MCF 10A (cell line): ENCODE measurements at regions not wholly inside any gene's neighbourhood (a gene's known extent, or its start where the extent isn't known, plus 50 kb on each side); places are given as distances from the start of the nearest gene placed in this dataset.
A peak's percentile ranks its signal among the peaks of the same experiment; 100 is the strongest.

Experiments used
- BruUV-seq: library from RNA; stranded (reverse); fragments of 400-500 nt; replicated peaks from 2 replicates; lab custom pipeline; 2021; lab: Mats Ljungman, UMichigan
- CTCF ChIA-PET: fragments of 300-600 bp; sonication (Branson Sonifier 250); formaldehyde crosslinking; extraction: SDS; loops from one replicate; lab custom pipeline; 2021; ENCODE audit warnings: antibody characterized with exemption, inconsistent platforms; lab: Yijun Ruan, JAX
- POLR2A ChIA-PET: fragments of 300-600, 350-650 bp; sonication (Branson Sonifier 250); formaldehyde crosslinking; extraction: SDS; loops from one replicate; lab custom pipeline; 2020; ENCODE audit warnings: antibody characterized with exemption, inconsistent platforms; lab: Yijun Ruan, JAX
- DNase-seq: peaks from one replicate; pipeline ENCODE4 v3.0.0-alpha.2; 2018; ENCODE audit not compliant: unreplicated experiment
- H3K27ac Mint-ChIP-seq: one replicate; pipeline ENCODE4 v1.8.0; 2022; ENCODE audit warnings: mild to moderate bottlenecking, low read depth, mixed read lengths; ENCODE audit not compliant: unreplicated experiment
- H3K27me3 Mint-ChIP-seq: one replicate; pipeline ENCODE4 v1.8.0; 2022; ENCODE audit warnings: mixed read lengths; ENCODE audit not compliant: insufficient read depth, unreplicated experiment
- H3K36me3 Mint-ChIP-seq: one replicate; pipeline ENCODE4 v1.8.0; 2022; ENCODE audit warnings: mild to moderate bottlenecking, moderate library complexity, mixed read lengths; ENCODE audit not compliant: insufficient read depth, unreplicated experiment
- H3K4me1 Mint-ChIP-seq: one replicate; pipeline ENCODE4 v1.8.0; 2022; ENCODE audit warnings: mixed read lengths; ENCODE audit not compliant: insufficient read depth, unreplicated experiment
- H3K4me3 Mint-ChIP-seq: one replicate; pipeline ENCODE4 v1.8.0; 2022; ENCODE audit warnings: mild to moderate bottlenecking, moderate library complexity, mixed read lengths; ENCODE audit not compliant: unreplicated experiment
- H3K9me3 Mint-ChIP-seq: one replicate; pipeline ENCODE4 v1.8.0; 2022; ENCODE audit warnings: mixed read lengths; ENCODE audit not compliant: unreplicated experiment
- intact Hi-C: fragments of 100-400 bp; cut with micrococcal nuclease; formaldehyde crosslinking; loops from 2 replicates; pipeline ENCODE4 v1.14.1; 2022
- TF ChIP-seq, protein P1 (sequence below): fragments of 200-600 bp; IDR thresholded peaks from one replicate; pipeline ENCODE4 v1.8.0; 2022; ENCODE audit warnings: antibody characterized with exemption, mild to moderate bottlenecking; ENCODE audit not compliant: unreplicated experiment

DNA sequence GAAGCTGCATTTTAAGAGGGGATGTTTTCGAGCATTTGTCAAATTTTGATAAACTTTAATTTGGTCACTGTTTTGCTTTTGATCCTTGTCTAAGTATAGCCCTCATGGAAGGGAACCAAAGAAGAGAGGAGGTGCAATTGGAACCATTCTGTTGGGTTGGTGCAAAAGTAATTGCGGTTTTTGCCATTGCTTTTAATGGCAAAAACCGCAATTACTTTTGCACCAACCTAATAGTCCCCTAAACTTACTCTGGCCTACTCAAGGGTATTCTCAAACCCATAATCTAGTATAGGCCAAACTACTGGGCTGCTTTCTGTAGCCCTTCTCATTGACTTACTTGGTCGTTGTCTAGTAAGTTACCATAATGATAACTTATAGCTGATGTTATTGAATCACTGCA is 634.7 kb downstream of the MAFB start:
- H3K4me1 Mint-ChIP-seq, result peaks cover 6% of the 10 kb centered on the region
- no peak overlapping the region for H3K4me3 Mint-ChIP-seq
- H3K36me3 Mint-ChIP-seq, result no peaks in the 10 kb centered on the region
- TF ChIP-seq, protein P1, sequence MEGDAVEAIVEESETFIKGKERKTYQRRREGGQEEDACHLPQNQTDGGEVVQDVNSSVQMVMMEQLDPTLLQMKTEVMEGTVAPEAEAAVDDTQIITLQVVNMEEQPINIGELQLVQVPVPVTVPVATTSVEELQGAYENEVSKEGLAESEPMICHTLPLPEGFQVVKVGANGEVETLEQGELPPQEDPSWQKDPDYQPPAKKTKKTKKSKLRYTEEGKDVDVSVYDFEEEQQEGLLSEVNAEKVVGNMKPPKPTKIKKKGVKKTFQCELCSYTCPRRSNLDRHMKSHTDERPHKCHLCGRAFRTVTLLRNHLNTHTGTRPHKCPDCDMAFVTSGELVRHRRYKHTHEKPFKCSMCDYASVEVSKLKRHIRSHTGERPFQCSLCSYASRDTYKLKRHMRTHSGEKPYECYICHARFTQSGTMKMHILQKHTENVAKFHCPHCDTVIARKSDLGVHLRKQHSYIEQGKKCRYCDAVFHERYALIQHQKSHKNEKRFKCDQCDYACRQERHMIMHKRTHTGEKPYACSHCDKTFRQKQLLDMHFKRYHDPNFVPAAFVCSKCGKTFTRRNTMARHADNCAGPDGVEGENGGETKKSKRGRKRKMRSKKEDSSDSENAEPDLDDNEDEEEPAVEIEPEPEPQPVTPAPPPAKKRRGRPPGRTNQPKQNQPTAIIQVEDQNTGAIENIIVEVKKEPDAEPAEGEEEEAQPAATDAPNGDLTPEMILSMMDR, result no peak
- CTCF ChIA-PET, result interaction anchor here (0.7 kb wide), 1 partner anchor 1336 kb away, joined by 3 read pairs; no protein-coding TSS in a partner anchor
- POLR2A ChIA-PET, result no interaction called here
- no TSS peak for BruUV-seq
- no peak overlapping the region for H3K27ac Mint-ChIP-seq
- no peaks in the 10 kb centered on the region for H3K9me3 Mint-ChIP-seq
- no peak for DNase-seq
- peaks cover 5% of the 10 kb centered on the region for H3K27me3 Mint-ChIP-seq
- intact Hi-C loops, result no loop called here

- ChIA-PET CTCF (interaction anchor here (0.6 kb wide), 1 partner anchor 544 kb away, joined by 3 read pairs; no protein-coding TSS in a partner anchor), POLR2A (no interaction called here)
- TF ChIP-seq, protein P1, result no peak
- no peaks in the 10 kb centered on the region for H3K9me3 Mint-ChIP-seq
- H3K36me3 Mint-ChIP-seq, result no peaks in the 10 kb centered on the region
- intact Hi-C loops, result no loop called here
- DNase-seq, result peak; percentile 25
- no peaks in the 10 kb centered on the region for H3K27me3 Mint-ChIP-seq
- BruUV-seq, result no TSS peak
- peaks cover 6% of the 10 kb centered on the region for H3K4me1 Mint-ChIP-seq
- no peak overlapping the region for H3K27ac Mint-ChIP-seq
- H3K4me3 Mint-ChIP-seq, result no peak overlapping the region
Measured at GRCh38 chr20:40050596-40050995, 638.4 kb downstream of the MAFB start.

- DNase-seq, result no peak
- H3K36me3 Mint-ChIP-seq, result no peaks in the 10 kb centered on the region
- POLR2A ChIA-PET, result no interaction called here
- no peaks in the 10 kb centered on the region for H3K9me3 Mint-ChIP-seq
- intact Hi-C loops, result no loop called here
- CTCF ChIA-PET, result interaction anchor here (0.6 kb wide), 1 partner anchor 433 kb away, joined by 4 read pairs; no protein-coding TSS in a partner anchor
- H3K4me3 Mint-ChIP-seq, result no peak overlapping the region
- H3K4me1 Mint-ChIP-seq, result peaks cover 6% of the 10 kb centered on the region
- H3K27ac Mint-ChIP-seq, result no peak overlapping the region
- H3K27me3 Mint-ChIP-seq, result no peaks in the 10 kb centered on the region
- BruUV-seq, result no TSS peak
- TF ChIP-seq, protein P1, result no peak
Measured at GRCh38 chr20:40049854-40050253, 639.2 kb downstream of the MAFB start.

DNA sequence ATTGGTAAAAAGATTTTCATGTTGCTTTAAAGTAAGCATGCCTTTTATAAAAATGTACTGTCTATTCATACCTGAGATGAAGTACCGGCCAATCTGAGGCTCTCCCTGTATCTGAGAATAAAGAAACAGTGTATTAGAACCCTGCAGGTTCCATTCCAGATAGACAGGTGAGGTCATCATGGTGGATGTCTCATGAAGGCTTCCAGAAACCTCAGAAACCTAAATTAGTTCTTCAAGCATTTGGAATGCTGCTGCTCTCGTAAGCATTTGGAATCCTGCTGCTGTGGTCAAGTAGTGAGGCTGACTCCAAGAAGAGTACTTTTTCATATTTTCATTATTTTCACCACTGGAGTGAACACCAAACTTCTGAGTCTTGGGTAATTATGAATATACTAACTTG is 642.3 kb downstream of the MAFB start:
- H3K4me1 Mint-ChIP-seq, result peaks cover 6% of the 10 kb centered on the region
- CTCF ChIA-PET, result no interaction called here
- no TSS peak for BruUV-seq

More for the DNA sequence above, 642.3 kb downstream of the MAFB start:
- POLR2A ChIA-PET, result no interaction called here
- Mint-ChIP-seq H3K27ac (no peak overlapping the region), H3K4me3 (no peak overlapping the region), H3K27me3 (no peaks in the 10 kb centered on the region), H3K9me3 (no peaks in the 10 kb centered on the region), H3K36me3 (no peaks in the 10 kb centered on the region)
- TF ChIP-seq, protein P1, result no peak
- no peak for DNase-seq
- intact Hi-C loops, result no loop called here
